A673 (cell line): ENCODE measurements at regions not wholly inside any gene's neighbourhood (a gene's known extent, or its start where the extent isn't known, plus 50 kb on each side); places are given as distances from the start of the nearest gene placed in this dataset.

Experiments used
- BruUV-seq: library from RNA; stranded (reverse); fragments of 400-500 nt; replicated peaks from 2 replicates; lab custom pipeline; 2021; lab: Mats Ljungman, UMichigan
- CTCF ChIA-PET: fragments of 300-600 bp; sonication (Branson Sonifier 250); formaldehyde crosslinking; loops from one replicate; lab custom pipeline; 2022; ENCODE audit warnings: antibody characterized with exemption; lab: Charles Lee
- POLR2A ChIA-PET: fragments of 300-600 bp; sonication (Branson Sonifier 250); formaldehyde crosslinking; loops from one replicate; lab custom pipeline; 2022; ENCODE audit warnings: antibody characterized with exemption; ENCODE audit not compliant: low non-redundant PET; lab: Charles Lee
- DNase-seq: peaks from one replicate; pipeline ENCODE4 v3.0.0-alpha.2; 2015; ENCODE audit warnings: low spot score
- H3K27ac ChIP-seq: fragments of 200-600 bp; sonication (generic); 2 replicates; pipeline ENCODE4 v1.5.1; 2016; ENCODE audit warnings: mixed run types, low read depth, mild to moderate bottlenecking, mixed read lengths, antibody characterized with exemption, low read length; ENCODE audit not compliant: poor library complexity, severe bottlenecking
- H3K27me3 ChIP-seq: fragments of 200-600 bp; sonication (generic); replicated peaks from 2 replicates; pipeline ENCODE4 v1.6.1; 2017; ENCODE audit warnings: mixed run types, low read depth, mild to moderate bottlenecking, mixed read lengths, antibody characterized with exemption, low read length; ENCODE audit not compliant: insufficient read depth, poor library complexity
- H3K36me3 ChIP-seq: fragments of 200-600 bp; sonication (generic); 2 replicates; pipeline ENCODE4 v1.6.1; 2016; ENCODE audit warnings: mixed run types, mild to moderate bottlenecking, mixed read lengths, antibody characterized with exemption, low read length; ENCODE audit not compliant: insufficient read depth, poor library complexity, severe bottlenecking
- H3K4me1 ChIP-seq: fragments of 200-600 bp; sonication (generic); 2 replicates; pipeline ENCODE4 v1.6.1; 2017; ENCODE audit warnings: mixed run types, mild to moderate bottlenecking, mixed read lengths, antibody characterized with exemption, low read length; ENCODE audit not compliant: insufficient read depth, poor library complexity, severe bottlenecking
- H3K4me3 ChIP-seq: fragments of 200-600 bp; sonication (generic); 2 replicates; pipeline ENCODE4 v1.5.1; 2016; ENCODE audit warnings: low read depth, mixed run types, mild to moderate bottlenecking, mixed read lengths, low read length; ENCODE audit not compliant: poor library complexity, severe bottlenecking
- H3K9me3 ChIP-seq: fragments of 200-600 bp; sonication (generic); 2 replicates; pipeline ENCODE4 v1.6.1; 2016; ENCODE audit warnings: mixed run types, low read depth, mild to moderate bottlenecking, mixed read lengths, antibody characterized with exemption, low read length; ENCODE audit not compliant: poor library complexity, severe bottlenecking
- CTCF ChIP-seq: fragments of 300-800, 200-600 bp; sonication (generic); conservative IDR thresholded peaks from 2 replicates; pipeline ENCODE4 v1.5.1; 2017; ENCODE audit warnings: low read depth, mild to moderate bottlenecking, antibody characterized with exemption, low read length, moderate library complexity, mixed read lengths
- EZH2 ChIP-seq: fragments of 200-600 bp; sonication (generic); IDR thresholded peaks from 2 replicates; pipeline ENCODE4 v1.6.1; 2017; ENCODE audit warnings: borderline replicate concordance, low read depth, mild to moderate bottlenecking, mixed read lengths, antibody characterized with exemption, low read length; ENCODE audit not compliant: poor library complexity, severe bottlenecking
- intact Hi-C: fragments of 100-400 bp; cut with micrococcal nuclease; formaldehyde crosslinking; loops from one replicate; pipeline ENCODE4 v1.10.0; 2022; ENCODE audit not compliant: unreplicated experiment

DNA sequence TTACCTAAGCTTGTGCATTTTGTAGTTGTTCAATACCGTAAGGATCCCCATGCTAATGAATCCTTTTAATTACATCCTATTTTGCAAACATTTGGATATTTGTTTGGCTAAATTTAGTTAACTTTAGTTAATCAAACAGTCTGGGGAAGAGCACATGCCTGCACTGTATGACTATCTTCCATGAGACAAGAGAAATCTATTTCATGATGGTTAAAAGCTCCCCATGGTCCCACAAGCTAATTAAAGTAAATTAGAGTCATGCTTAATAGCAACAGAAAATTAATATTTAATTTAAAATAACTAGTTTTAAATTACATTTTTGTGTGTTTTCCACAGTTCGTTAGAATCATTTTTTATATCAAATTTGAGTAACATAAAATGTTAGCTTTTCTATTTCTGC is 95.4 kb upstream of the S1PR1 start:
- H3K9me3 ChIP-seq: no peaks in the 10 kb centered on the region
- H3K4me1 ChIP-seq: no peaks in the 10 kb centered on the region
- no peaks in the 10 kb centered on the region for H3K27me3 ChIP-seq
- H3K4me3 ChIP-seq: no peak overlapping the region
- BruUV-seq: no TSS peak
- TF ChIP-seq EZH2 (no peak), CTCF (no peak)
- intact Hi-C loops: no loop called here
- no peaks in the 10 kb centered on the region for H3K36me3 ChIP-seq
- DNase-seq: no peak
- CTCF ChIA-PET: no interaction called here
- POLR2A ChIA-PET: no interaction called here
- no peak overlapping the region for H3K27ac ChIP-seq

GRCh38 chr1:101139821-101140718 is 96.7 kb upstream of the S1PR1 start:
- CTCF ChIA-PET: no interaction called here
- H3K27ac ChIP-seq: no peak overlapping the region
- H3K4me3 ChIP-seq: no peak overlapping the region
- TF ChIP-seq EZH2 (no peak), CTCF (no peak)
- BruUV-seq: no TSS peak
- H3K36me3 ChIP-seq: no peaks in the 10 kb centered on the region
- no peaks in the 10 kb centered on the region for H3K27me3 ChIP-seq
- H3K9me3 ChIP-seq: no peaks in the 10 kb centered on the region
- POLR2A ChIA-PET: no interaction called here
- no peaks in the 10 kb centered on the region for H3K4me1 ChIP-seq
- no peak for DNase-seq
- intact Hi-C loops: no loop called here

GRCh38 chr1:101139130-101139529 is 97.7 kb upstream of the S1PR1 start:
- Histone ChIP-seq H3K4me3 (no peak overlapping the region), H3K4me1 (no peaks in the 10 kb centered on the region), H3K27me3 (no peaks in the 10 kb centered on the region), H3K36me3 (no peaks in the 10 kb centered on the region), H3K27ac (no peak overlapping the region), H3K9me3 (no peaks in the 10 kb centered on the region)
- no TSS peak for BruUV-seq
- DNase-seq: no peak
- TF ChIP-seq CTCF: no peak
- no peak for TF ChIP-seq EZH2
- ChIA-PET CTCF (no interaction called here), POLR2A (no interaction called here)
- intact Hi-C loops: no loop called here
